H9 (cell line): ENCODE measurements at regions not wholly inside any gene's neighbourhood (a gene's known extent, or its start where the extent isn't known, plus 50 kb on each side); places are given as distances from the start of the nearest gene placed in this dataset.
A peak's percentile ranks its signal among the peaks of the same experiment; 100 is the strongest.

Experiments used
- DNase-seq: peaks from one replicate; pipeline ENCODE4 v3.0.0-alpha.2; 2017
- H2AFZ ChIP-seq: one replicate; pipeline ENCODE4 v1.6.1; 2013; ENCODE audit warnings: mild to moderate bottlenecking, low read length, control low read depth, moderate library complexity
- H2AK5ac ChIP-seq: 2 replicates; pipeline ENCODE4 v1.6.1; 2013; ENCODE audit warnings: low read length, control low read depth, mixed read lengths; ENCODE audit not compliant: insufficient read length
- H2BK120ac ChIP-seq: one replicate; pipeline ENCODE4 v1.6.1; 2013; ENCODE audit warnings: low read depth, mild to moderate bottlenecking, low read length, control low read depth, inconsistent platforms; ENCODE audit not compliant: poor library complexity, severe bottlenecking
- H2BK12ac ChIP-seq: 2 replicates; pipeline ENCODE4 v1.6.1; 2013; ENCODE audit warnings: low read length, control low read depth, mixed read lengths, low read depth; ENCODE audit not compliant: insufficient read length
- H2BK15ac ChIP-seq: 2 replicates; pipeline ENCODE4 v1.6.1; 2013; ENCODE audit warnings: low read depth, low read length, control low read depth
- H2BK20ac ChIP-seq: one replicate; pipeline ENCODE4 v1.6.1; 2013; ENCODE audit warnings: low read depth, mild to moderate bottlenecking, low read length, control low read depth, inconsistent platforms; ENCODE audit not compliant: poor library complexity, severe bottlenecking
- H2BK5ac ChIP-seq: 2 replicates; pipeline ENCODE4 v1.6.1; 2013; ENCODE audit warnings: low read length, control low read depth, mixed read lengths; ENCODE audit not compliant: insufficient read length
- H3K14ac ChIP-seq: 2 replicates; pipeline ENCODE4 v1.6.1; 2013; ENCODE audit warnings: low read length, control low read depth; ENCODE audit not compliant: insufficient read depth
- H3K18ac ChIP-seq: 2 replicates; pipeline ENCODE4 v1.6.1; 2013; ENCODE audit warnings: low read depth, mild to moderate bottlenecking, mixed read lengths, low read length, control low read depth; ENCODE audit not compliant: insufficient read length
- H3K23ac ChIP-seq: 2 replicates; pipeline ENCODE4 v1.6.1; 2013; ENCODE audit warnings: low read length, control low read depth, mixed read lengths, low read depth; ENCODE audit not compliant: insufficient read length
- H3K23me2 ChIP-seq: 2 replicates; pipeline ENCODE4 v1.6.1; 2013; ENCODE audit warnings: low read depth, mild to moderate bottlenecking, mixed read lengths, low read length, control low read depth; ENCODE audit not compliant: insufficient read length, poor library complexity, severe bottlenecking
- H3K27ac ChIP-seq: 2 replicates; pipeline ENCODE4 v1.5.1; 2013; ENCODE audit warnings: low read length, control low read depth, mixed read lengths, low read depth; ENCODE audit not compliant: insufficient read length
- H3K27me3 ChIP-seq: 2 replicates; pipeline ENCODE4 v1.6.1; 2013; ENCODE audit warnings: low read length, control low read depth, inconsistent platforms; ENCODE audit not compliant: insufficient read depth
- H3K4ac ChIP-seq: 2 replicates; pipeline ENCODE4 v1.6.1; 2013; ENCODE audit warnings: low read depth, mild to moderate bottlenecking, control low read depth, inconsistent platforms, low read length, moderate library complexity
- H3K4me1 ChIP-seq: 2 replicates; pipeline ENCODE4 v1.6.1; 2013; ENCODE audit warnings: low read length, control low read depth, inconsistent platforms; ENCODE audit not compliant: insufficient read depth
- H3K4me2 ChIP-seq: 2 replicates; pipeline ENCODE4 v1.6.1; 2013; ENCODE audit warnings: low read length, control low read depth, mixed read lengths; ENCODE audit not compliant: insufficient read length, insufficient read depth
- H3K56ac ChIP-seq: 2 replicates; pipeline ENCODE4 v1.6.1; 2013; ENCODE audit warnings: low read depth, mild to moderate bottlenecking, mixed read lengths, low read length, control low read depth; ENCODE audit not compliant: insufficient read length
- H3K79me1 ChIP-seq: 2 replicates; pipeline ENCODE4 v1.6.1; 2013; ENCODE audit warnings: low read depth, mild to moderate bottlenecking, moderate library complexity, low read length, control low read depth, inconsistent platforms; ENCODE audit not compliant: insufficient read depth, poor library complexity, severe bottlenecking
- H3K79me2 ChIP-seq: 2 replicates; pipeline ENCODE4 v1.6.1; 2013; ENCODE audit warnings: low read length, control low read depth, inconsistent platforms; ENCODE audit not compliant: insufficient read depth
- H3K9ac ChIP-seq: 2 replicates; pipeline ENCODE4 v1.6.1; 2013; ENCODE audit warnings: low read length, control low read depth, mixed read lengths; ENCODE audit not compliant: insufficient read length; ENCODE audit errors: extremely low read depth
- H3K9me3 ChIP-seq: one replicate; pipeline ENCODE4 v1.6.1; 2013; ENCODE audit warnings: low read depth, low read length, inconsistent platforms; ENCODE audit not compliant: control insufficient read depth
- H3T11ph ChIP-seq: one replicate; pipeline ENCODE4 v1.6.1; 2013; ENCODE audit warnings: mild to moderate bottlenecking, low read length, control low read depth, inconsistent platforms
- H4K20me1 ChIP-seq: one replicate; pipeline ENCODE4 v1.6.1; 2013; ENCODE audit not compliant: control insufficient read depth, insufficient read length, insufficient read depth
- H4K5ac ChIP-seq: 2 replicates; pipeline ENCODE4 v1.6.1; 2013; ENCODE audit warnings: low read depth, mild to moderate bottlenecking, mixed read lengths, low read length, control low read depth; ENCODE audit not compliant: insufficient read length
- H4K8ac ChIP-seq: replicated peaks from 2 replicates; pipeline ENCODE4 v1.6.1; 2013; ENCODE audit warnings: low read length, control low read depth, mixed read lengths, low read depth; ENCODE audit not compliant: insufficient read length
- H4K91ac ChIP-seq: 2 replicates; pipeline ENCODE4 v1.6.1; 2013; ENCODE audit warnings: low read depth, mild to moderate bottlenecking, moderate library complexity, mixed read lengths, low read length, control low read depth; ENCODE audit not compliant: insufficient read length
- H3K27ac Mint-ChIP-seq, 3 experiments: 2 replicates in 2 of 3; 3 replicates in 1 of 3; pipeline ENCODE4 v1.8.0; 2020 to 2021; ENCODE audit warnings: mixed read lengths in 3 of 3, mild to moderate bottlenecking in 1 of 3, moderate library complexity in 1 of 3
- H3K27me3 Mint-ChIP-seq: 2 replicates; pipeline ENCODE4 v1.8.0; 2021; ENCODE audit warnings: low read depth, mild to moderate bottlenecking, moderate library complexity, mixed read lengths
- H3K36me3 Mint-ChIP-seq, 3 experiments: 2 replicates in 2 of 3; 3 replicates in 1 of 3; pipeline ENCODE4 v1.8.0; 2020 to 2021; ENCODE audit warnings: low read depth in 3 of 3, mixed read lengths in 3 of 3; ENCODE audit not compliant: insufficient read depth in 1 of 3
- H3K4me1 Mint-ChIP-seq, 2 experiments: 2 replicates each; pipeline ENCODE4 v1.8.0; 2020; ENCODE audit warnings: mixed read lengths in 2 of 2
- H3K4me3 Mint-ChIP-seq, 2 experiments: 2 replicates in 1 of 2; 3 replicates in 1 of 2; pipeline ENCODE4 v1.8.0; 2020 to 2021; ENCODE audit warnings: mild to moderate bottlenecking in 2 of 2, mixed read lengths in 2 of 2, moderate library complexity in 1 of 2
- H3K9me3 Mint-ChIP-seq, 2 experiments: 2 replicates in 1 of 2; 3 replicates in 1 of 2; pipeline ENCODE4 v1.8.0; 2020; ENCODE audit warnings: mild to moderate bottlenecking in 2 of 2, mixed read lengths in 2 of 2, moderate library complexity in 1 of 2
- CTCF ChIP-seq: fragments of 200-600 bp; sonication (generic); conservative IDR thresholded peaks from 3 replicates; pipeline ENCODE4 v1.8.0; 2021; ENCODE audit warnings: antibody characterized with exemption, mild to moderate bottlenecking
- WGBS: extraction: QIAGEN DNeasy Blood & Tissue Kit; methylation state at CpG from one replicate; pipeline ENCODE4 v1.1.7; 2013; ENCODE audit warnings: missing lambda C conversion rate, low lambda C conversion rate, mixed read lengths; ENCODE audit not compliant: insufficient read length; ENCODE audit errors: extremely low coverage; 5-methylcytosine and 5-hydroxymethylcytosine counted together

GRCh38 chr7:89549768-89550167, 604.5 kb upstream of the STEAP1 start:
- H3K36me3 Mint-ChIP-seq, result no peaks in the 10 kb centered on the region; a peak in 2 of 7 replicates
- no peaks in the 10 kb centered on the region for H3K9me3 ChIP-seq
- no peak overlapping the region for H3K4me3 Mint-ChIP-seq
- H4K5ac ChIP-seq, result no peak overlapping the region
- H3K27ac ChIP-seq, result no peak overlapping the region
- no peak overlapping the region for H3K23ac ChIP-seq
- H3K4me1 ChIP-seq, result no peaks in the 10 kb centered on the region
- H2BK20ac ChIP-seq, result no peak overlapping the region
- H3K79me1 ChIP-seq, result no peaks in the 10 kb centered on the region
- no peak for DNase-seq
- H3K9me3 Mint-ChIP-seq, result peaks cover 4 to 5% of the 10 kb centered on the region in 2 experiments; a peak in 2 of 5 replicates
- H3T11ph ChIP-seq, result no peak overlapping the region
- no peaks in the 10 kb centered on the region for H3K27me3 ChIP-seq
- H2BK120ac ChIP-seq, result no peak overlapping the region
- H3K14ac ChIP-seq, result no peak overlapping the region
- H3K27me3 Mint-ChIP-seq, result peaks cover 2% of the 10 kb centered on the region; the same call in 1 of the 2 replicates
- no peak overlapping the region for H3K18ac ChIP-seq
- no peak overlapping the region for H4K8ac ChIP-seq
- H3K27ac Mint-ChIP-seq, result peak overlapping the region in 1 of 3 experiments; percentile 79; a peak in 3 of 7 replicates
- peaks cover 6 to 9% of the 10 kb centered on the region in 2 experiments for H3K4me1 Mint-ChIP-seq
- TF ChIP-seq CTCF, result no peak
- no CpG with 5 or more reads among the region's 1 CpG for WGBS
- no peaks in the 10 kb centered on the region for H3K79me2 ChIP-seq
- no peak overlapping the region for H3K9ac ChIP-seq
- no peaks in the 10 kb centered on the region for H4K20me1 ChIP-seq
- no peak overlapping the region for H2AK5ac ChIP-seq
- no peak overlapping the region for H2BK12ac ChIP-seq
- H3K23me2 ChIP-seq, result no peaks in the 10 kb centered on the region
- H3K4ac ChIP-seq, result no peak overlapping the region
- no peak overlapping the region for H2BK5ac ChIP-seq
- H2AFZ ChIP-seq, result no peak overlapping the region
- H3K4me2 ChIP-seq, result no peak overlapping the region
- H4K91ac ChIP-seq, result no peak overlapping the region
- no peak overlapping the region for H2BK15ac ChIP-seq
- no peak overlapping the region for H3K56ac ChIP-seq
